ENCODE measurements at regions not wholly inside any gene's neighbourhood (a gene's known extent, or its start where the extent isn't known, plus 50 kb on each side); places are given as distances from the start of the nearest gene placed in this dataset.
A peak's percentile ranks its signal among the peaks of the same experiment; 100 is the strongest.

GRCh38 chr10:4130685-4131084 lies 345.7 kb upstream of the KLF6 start:
- DNase-seq = no peak

GRCh38 chr10:4129866-4130477 lies 345.0 kb upstream of the KLF6 start:
- no peak for DNase-seq

- DNase-seq = no peak
Measured at GRCh38 chr10:4127518-4128315, 342.7 kb upstream of the KLF6 start.

- DNase-seq = no peak
Measured at GRCh38 chr10:4125776-4126175, 340.8 kb upstream of the KLF6 start.

- DNase-seq = no peak
Measured at GRCh38 chr10:4121502-4122380, 336.7 kb upstream of the KLF6 start.

- DNase-seq = no peak
Measured at GRCh38 chr10:4120096-4120853, 335.3 kb upstream of the KLF6 start.

GRCh38 chr10:4119107-4119506 lies 334.1 kb upstream of the KLF6 start:
- DNase-seq = no peak

- DNase-seq = no peak
Measured at GRCh38 chr10:4117604-4118003, 332.6 kb upstream of the KLF6 start.

GRCh38 chr10:4111643-4112042 lies 326.6 kb upstream of the KLF6 start:
- DNase-seq = no peak

- DNase-seq = no peak
Measured at GRCh38 chr10:4109469-4109868, 324.5 kb upstream of the KLF6 start.

- peak; percentile 17 for DNase-seq
Measured at GRCh38 chr10:4108693-4109092, 323.7 kb upstream of the KLF6 start.

- DNase-seq = no peak
Measured at GRCh38 chr10:4107285-4107851, 322.4 kb upstream of the KLF6 start.

- no peak for DNase-seq
Measured at GRCh38 chr10:4103603-4104002, 318.6 kb upstream of the KLF6 start.

GRCh38 chr10:4102802-4103344 lies 317.9 kb upstream of the KLF6 start:
- DNase-seq = no peak

- no peak for DNase-seq
Measured at GRCh38 chr10:4101918-4102654, 317.1 kb upstream of the KLF6 start.

- no peak for DNase-seq
Measured at GRCh38 chr10:4100380-4100779, 315.4 kb upstream of the KLF6 start.

GRCh38 chr10:4099202-4099601 lies 314.2 kb upstream of the KLF6 start:
- no peak for DNase-seq

- DNase-seq = no peak
Measured at GRCh38 chr10:4095166-4095917, 310.3 kb upstream of the KLF6 start.

- DNase-seq = no peak
Measured at GRCh38 chr10:4094751-4095150, 309.7 kb upstream of the KLF6 start.

- no peak for DNase-seq
Measured at GRCh38 chr10:4093438-4093837, 308.4 kb upstream of the KLF6 start.
